Large intestine (tissue), 3 donors: ENCODE measurements at regions not wholly inside any gene's neighbourhood (a gene's known extent, or its start where the extent isn't known, plus 50 kb on each side); places are given as distances from the start of the nearest gene placed in this dataset.

Experiments
- DNase-seq, 2 donors: peaks; one replicate each; pipeline versions ENCODE4 v3.0.0 to v3.0.0-alpha.2; 2013
- H3K27ac ChIP-seq: one replicate; pipeline ENCODE4 v1.5.1; 2013; ENCODE audit warnings: low read length
- H3K27me3 ChIP-seq: 2 replicates; pipeline ENCODE4 v1.6.1; 2013; ENCODE audit warnings: low read length; ENCODE audit not compliant: control insufficient read depth, insufficient read depth
- H3K36me3 ChIP-seq: 2 replicates; pipeline ENCODE4 v1.6.1; 2013; ENCODE audit warnings: low read length; ENCODE audit not compliant: control insufficient read depth, insufficient read depth
- H3K4me1 ChIP-seq: one replicate; pipeline ENCODE4 v1.6.1; 2013; ENCODE audit warnings: low read length; ENCODE audit not compliant: control insufficient read depth, insufficient read depth
- H3K4me3 ChIP-seq: one replicate; pipeline ENCODE4 v1.5.1; 2013; ENCODE audit warnings: low read length
- H3K9me3 ChIP-seq: one replicate; pipeline ENCODE4 v1.6.1; 2013; ENCODE audit warnings: mild to moderate bottlenecking, low read depth, low read length, moderate library complexity; ENCODE audit not compliant: control insufficient read depth
- WGBS: methylation state at CpG from one replicate; pipeline ENCODE4 v1.1.5; 2013; ENCODE audit warnings: low lambda C conversion rate; ENCODE audit not compliant: insufficient coverage; 5-methylcytosine and 5-hydroxymethylcytosine counted together

- no peak for DNase-seq
- H3K27me3 ChIP-seq: no peaks in the 10 kb centered on the region
- no peaks in the 10 kb centered on the region for H3K36me3 ChIP-seq
- H3K4me3 ChIP-seq: no peak overlapping the region
- no peak overlapping the region for H3K27ac ChIP-seq
- no peaks in the 10 kb centered on the region for H3K4me1 ChIP-seq
- no peaks in the 10 kb centered on the region for H3K9me3 ChIP-seq
Observed at GRCh38 chr10:35739998-35740397, 97.9 kb upstream of the FZD8 start.

DNA sequence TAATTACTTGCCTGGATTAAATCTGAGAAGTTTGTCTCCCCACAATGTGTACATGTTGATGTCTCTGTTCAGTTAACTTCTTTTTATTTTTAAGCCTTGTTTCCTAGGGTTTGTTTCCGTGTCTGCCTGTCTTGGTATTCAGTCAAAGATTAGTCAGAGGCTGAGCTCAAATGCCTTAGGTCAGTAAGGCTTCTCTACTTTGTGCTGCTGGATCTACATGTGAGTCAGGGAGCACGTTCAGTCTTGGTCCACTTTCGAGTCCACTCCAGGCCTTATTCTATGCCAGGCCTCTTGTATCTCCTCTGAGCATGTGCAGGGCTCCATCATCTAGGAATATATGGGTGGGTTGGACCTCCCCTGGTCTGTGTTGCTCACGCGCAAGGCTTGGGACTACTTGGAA is 93.3 kb upstream of the FZD8 start:
- WGBS: no CpG with 5 or more reads among the region's 5 CpGs
- Histone ChIP-seq H3K36me3 (no peaks in the 10 kb centered on the region), H3K27me3 (no peaks in the 10 kb centered on the region), H3K4me1 (no peaks in the 10 kb centered on the region), H3K27ac (no peak overlapping the region), H3K9me3 (no peaks in the 10 kb centered on the region), H3K4me3 (no peak overlapping the region)
- DNase-seq: no peak

GRCh38 chr10:35731828-35732227 is 89.7 kb upstream of the FZD8 start:
- H3K27me3 ChIP-seq: no peaks in the 10 kb centered on the region
- H3K4me3 ChIP-seq: no peak overlapping the region
- no CpG with 5 or more reads among the region's 1 CpG for WGBS
- DNase-seq: no peak
- H3K9me3 ChIP-seq: no peaks in the 10 kb centered on the region
- no peaks in the 10 kb centered on the region for H3K4me1 ChIP-seq
- H3K27ac ChIP-seq: no peak overlapping the region
- H3K36me3 ChIP-seq: no peaks in the 10 kb centered on the region

DNA sequence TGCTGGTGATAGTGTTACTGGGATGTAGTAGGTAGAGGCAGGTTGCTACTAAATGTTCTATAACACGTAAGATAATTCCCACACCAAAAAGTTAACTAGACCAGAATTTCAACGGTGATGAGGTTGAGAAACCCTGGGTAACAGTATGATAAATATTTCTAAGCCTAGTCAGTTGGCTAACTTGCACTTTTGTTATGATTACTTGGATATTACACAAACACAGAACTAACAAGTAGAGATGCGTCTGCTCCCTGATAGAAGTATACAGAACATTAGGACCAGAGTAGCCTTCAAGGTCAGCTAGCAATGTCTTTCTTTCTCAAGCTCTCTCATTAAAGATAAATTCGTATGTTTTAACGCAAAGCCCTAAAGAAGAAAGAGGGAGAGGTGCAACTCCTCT is 86.2 kb upstream of the FZD8 start:
- Histone ChIP-seq H3K27ac (no peak overlapping the region), H3K9me3 (no peaks in the 10 kb centered on the region), H3K4me1 (no peaks in the 10 kb centered on the region), H3K4me3 (no peak overlapping the region), H3K36me3 (no peaks in the 10 kb centered on the region), H3K27me3 (peaks cover 2% of the 10 kb centered on the region)
- no peak for DNase-seq
- WGBS: 100% methylated on average over 1 of the region's 5 CpGs

DNA sequence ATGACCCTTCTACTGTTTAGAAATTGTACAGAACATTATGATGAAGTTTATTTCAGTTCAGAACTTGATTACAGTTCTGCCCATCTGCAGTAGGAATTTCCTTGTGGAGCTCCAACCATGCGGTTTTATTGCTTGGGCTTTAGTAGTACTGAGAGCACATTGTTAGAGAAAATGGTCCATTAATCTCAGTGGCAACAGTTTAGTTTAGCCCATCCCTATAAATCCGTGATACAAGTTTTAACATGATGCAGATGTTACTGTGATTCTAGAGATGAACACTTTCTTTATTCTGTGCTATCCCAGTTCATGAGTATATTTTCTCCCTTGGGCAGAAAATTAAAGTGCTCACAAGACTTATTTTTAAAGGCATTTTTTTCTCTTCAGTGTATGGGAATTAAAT is 84.8 kb upstream of the FZD8 start:
- peak; percentile 12 to 17 for DNase-seq
- 57% methylated on average over 1 of the region's 2 CpGs for WGBS
- peaks cover 2% of the 10 kb centered on the region for H3K27me3 ChIP-seq
- H3K36me3 ChIP-seq: no peaks in the 10 kb centered on the region
- H3K4me3 ChIP-seq: no peak overlapping the region
- H3K4me1 ChIP-seq: no peaks in the 10 kb centered on the region
- H3K27ac ChIP-seq: no peak overlapping the region
- no peaks in the 10 kb centered on the region for H3K9me3 ChIP-seq

- Histone ChIP-seq H3K9me3 (no peaks in the 10 kb centered on the region), H3K4me1 (no peaks in the 10 kb centered on the region), H3K36me3 (no peaks in the 10 kb centered on the region), H3K27me3 (peaks cover 2% of the 10 kb centered on the region), H3K4me3 (no peak overlapping the region), H3K27ac (no peak overlapping the region)
- no peak for DNase-seq
- no CpG with 5 or more reads among the region's 5 CpGs for WGBS
Observed at GRCh38 chr10:35723992-35724391, 81.9 kb upstream of the FZD8 start.

- Histone ChIP-seq H3K4me3 (no peak overlapping the region), H3K4me1 (no peaks in the 10 kb centered on the region), H3K27me3 (peaks cover 2% of the 10 kb centered on the region), H3K9me3 (no peaks in the 10 kb centered on the region), H3K36me3 (no peaks in the 10 kb centered on the region), H3K27ac (no peak overlapping the region)
- DNase-seq: no peak
- 100% methylated on average over 3 of the region's 4 CpGs for WGBS
Observed at GRCh38 chr10:35723059-35723458, 81.0 kb upstream of the FZD8 start.

DNA sequence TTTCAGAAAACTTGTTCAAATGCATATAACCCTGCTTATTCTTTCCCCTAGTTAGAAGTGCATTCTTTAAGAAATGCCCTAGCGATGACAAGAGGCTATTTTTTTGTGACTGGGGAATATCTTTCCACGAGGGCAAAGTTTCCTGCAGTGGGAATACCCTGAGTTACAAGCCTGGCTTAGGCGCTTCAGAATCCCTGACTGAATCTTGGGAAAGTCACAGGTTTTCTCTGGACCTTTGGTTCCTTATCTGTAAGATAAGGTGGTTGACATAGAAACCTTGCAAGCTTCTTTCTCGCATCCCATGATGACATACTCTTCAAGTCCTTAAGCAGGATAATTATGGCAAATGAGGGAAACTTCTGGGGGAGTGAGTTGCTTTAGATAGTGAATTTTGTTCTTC is 80.5 kb upstream of the FZD8 start:
- peak; percentile 42 to 63 for DNase-seq
- Histone ChIP-seq H3K9me3 (no peaks in the 10 kb centered on the region), H3K4me3 (no peak overlapping the region), H3K4me1 (no peaks in the 10 kb centered on the region), H3K27ac (no peak overlapping the region), H3K27me3 (peaks cover 2% of the 10 kb centered on the region), H3K36me3 (no peaks in the 10 kb centered on the region)
- no CpG with 5 or more reads among the region's 4 CpGs for WGBS

DNA sequence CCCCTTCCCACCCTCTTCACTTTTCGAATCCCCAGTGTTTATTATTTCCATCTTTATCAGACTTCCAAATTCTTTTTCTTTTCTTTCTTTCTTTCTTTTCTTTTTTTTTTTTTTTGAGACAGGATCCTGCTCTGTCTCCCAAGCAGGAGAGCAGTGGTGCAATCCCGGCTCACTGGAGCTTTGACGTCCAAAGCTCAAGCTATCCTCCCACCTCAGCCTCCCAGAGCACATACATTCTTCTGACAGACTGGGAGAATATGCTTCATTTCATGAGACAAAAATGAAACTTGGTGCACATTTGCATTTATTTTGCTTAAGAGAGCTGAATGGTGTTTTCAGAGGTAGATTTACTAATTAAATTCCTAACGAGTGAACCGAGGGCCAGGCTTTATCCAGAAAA is 80.1 kb upstream of the FZD8 start:
- Histone ChIP-seq H3K27ac (no peak overlapping the region), H3K4me1 (no peaks in the 10 kb centered on the region), H3K27me3 (peaks cover 2% of the 10 kb centered on the region), H3K9me3 (no peaks in the 10 kb centered on the region), H3K4me3 (no peak overlapping the region), H3K36me3 (no peaks in the 10 kb centered on the region)
- no peak for DNase-seq
- WGBS: 84% methylated on average over 3 of the region's 5 CpGs

- Histone ChIP-seq H3K27ac (no peak overlapping the region), H3K36me3 (no peaks in the 10 kb centered on the region), H3K9me3 (no peaks in the 10 kb centered on the region), H3K4me1 (no peaks in the 10 kb centered on the region), H3K4me3 (no peak overlapping the region), H3K27me3 (no peaks in the 10 kb centered on the region)
- no peak for DNase-seq
- no CpG with 5 or more reads among the region's 2 CpGs for WGBS
Observed at GRCh38 chr10:35720366-35720765, 78.3 kb upstream of the FZD8 start.

DNA sequence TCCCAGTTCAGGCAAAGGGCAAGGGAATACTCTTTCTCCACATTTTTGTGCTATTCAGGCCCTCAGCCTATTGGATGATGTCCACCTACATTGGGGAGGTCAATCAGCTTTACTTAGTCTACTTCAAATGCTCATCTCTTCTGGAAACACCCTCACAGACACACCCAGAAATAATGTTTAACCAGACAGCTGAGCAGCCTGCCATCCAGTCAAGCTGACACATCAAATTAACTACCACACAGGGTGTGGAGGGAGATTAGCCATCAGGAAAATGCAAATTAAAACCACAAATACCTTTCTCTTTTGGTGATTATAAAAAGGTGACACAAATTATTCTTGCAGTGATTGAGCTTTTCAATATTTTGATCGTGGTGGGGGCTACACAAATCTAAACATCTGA is 74.7 kb upstream of the FZD8 start:
- H3K9me3 ChIP-seq: no peaks in the 10 kb centered on the region
- WGBS: no CpG with 5 or more reads among the region's 1 CpG
- no peak overlapping the region for H3K4me3 ChIP-seq
- DNase-seq: no peak
- no peaks in the 10 kb centered on the region for H3K4me1 ChIP-seq
- H3K27me3 ChIP-seq: no peaks in the 10 kb centered on the region
- H3K27ac ChIP-seq: no peak overlapping the region
- no peaks in the 10 kb centered on the region for H3K36me3 ChIP-seq
